HG02763 (cell line): ENCODE measurements at regions not wholly inside any gene's neighbourhood (a gene's known extent, or its start where the extent isn't known, plus 50 kb on each side); places are given as distances from the start of the nearest gene placed in this dataset.
A peak's percentile ranks its signal among the peaks of the same experiment; 100 is the strongest.

ENCODE experiments used
- ATAC-seq: cut with Tn5 transposase; IDR thresholded peaks from one replicate; pipeline ENCODE4 v1.9.1; 2021; ENCODE audit warnings: mild to moderate bottlenecking, moderate library complexity; ENCODE audit not compliant: unreplicated experiment

DNA sequence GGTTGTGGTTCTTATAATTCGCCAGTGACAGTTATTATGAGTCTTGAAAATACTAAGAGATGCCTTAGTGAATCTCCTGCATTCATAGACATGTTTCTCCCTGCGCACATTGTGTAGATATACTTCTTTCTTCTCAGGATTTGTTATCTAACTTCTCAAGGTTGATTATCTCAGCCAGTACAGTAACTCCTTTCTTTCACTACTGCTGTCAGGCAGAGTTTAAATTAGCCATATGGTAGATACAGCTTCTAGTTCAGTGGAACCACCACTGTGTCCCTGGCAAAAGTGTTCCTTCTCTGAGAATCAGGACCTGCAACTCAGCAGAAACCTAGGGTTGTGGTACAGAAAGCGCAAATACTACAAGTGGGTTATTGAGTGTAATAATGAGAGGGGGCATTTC is 175.0 kb upstream of the SGO1 start:
- no peak for ATAC-seq

GRCh38 chr3:20353286-20353685 is 167.3 kb upstream of the SGO1 start:
- ATAC-seq: no peak

- no peak for ATAC-seq
Observed at GRCh38 chr3:20352546-20353179, 166.7 kb upstream of the SGO1 start.

DNA sequence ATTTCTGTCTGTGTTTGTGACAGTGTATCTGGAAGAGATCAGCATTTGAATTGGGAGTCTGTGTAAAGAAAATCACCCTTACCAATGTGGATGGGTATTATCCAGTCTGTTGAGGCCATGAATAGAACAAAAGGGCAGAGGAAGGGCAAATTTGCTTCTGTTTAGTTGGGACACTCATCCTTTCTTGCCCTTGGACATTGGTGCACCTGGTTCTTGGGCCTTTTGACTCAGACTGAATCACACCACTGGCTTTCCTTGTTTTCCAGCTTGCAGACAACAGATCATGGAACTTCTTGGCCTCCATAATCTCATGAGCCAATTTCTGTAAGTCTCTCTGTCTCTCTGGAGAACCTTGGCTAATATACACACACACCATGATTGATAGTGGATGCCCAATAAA is 164.4 kb upstream of the SGO1 start:
- no peak for ATAC-seq

GRCh38 chr3:20346916-20347315 is 160.9 kb upstream of the SGO1 start:
- ATAC-seq: no peak

DNA sequence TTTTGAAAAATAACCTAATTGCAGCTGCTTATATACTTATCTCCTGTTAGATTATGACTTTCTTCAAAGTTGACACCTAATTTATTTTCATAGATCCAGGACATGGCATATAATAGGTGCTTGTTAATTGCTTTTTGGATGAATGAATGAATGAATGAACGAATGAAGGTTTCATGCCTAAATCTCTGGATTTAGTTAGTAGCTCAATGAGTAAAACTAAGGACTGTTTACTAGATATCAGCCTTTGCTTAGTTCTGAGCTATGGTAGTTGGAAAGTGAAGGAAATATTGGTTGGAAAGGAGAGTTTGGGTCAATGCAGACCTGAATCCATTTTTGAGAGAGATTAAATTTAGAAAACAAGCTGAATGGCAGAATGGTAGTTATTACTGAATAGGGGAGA is 160.4 kb upstream of the SGO1 start:
- ATAC-seq: no peak

DNA sequence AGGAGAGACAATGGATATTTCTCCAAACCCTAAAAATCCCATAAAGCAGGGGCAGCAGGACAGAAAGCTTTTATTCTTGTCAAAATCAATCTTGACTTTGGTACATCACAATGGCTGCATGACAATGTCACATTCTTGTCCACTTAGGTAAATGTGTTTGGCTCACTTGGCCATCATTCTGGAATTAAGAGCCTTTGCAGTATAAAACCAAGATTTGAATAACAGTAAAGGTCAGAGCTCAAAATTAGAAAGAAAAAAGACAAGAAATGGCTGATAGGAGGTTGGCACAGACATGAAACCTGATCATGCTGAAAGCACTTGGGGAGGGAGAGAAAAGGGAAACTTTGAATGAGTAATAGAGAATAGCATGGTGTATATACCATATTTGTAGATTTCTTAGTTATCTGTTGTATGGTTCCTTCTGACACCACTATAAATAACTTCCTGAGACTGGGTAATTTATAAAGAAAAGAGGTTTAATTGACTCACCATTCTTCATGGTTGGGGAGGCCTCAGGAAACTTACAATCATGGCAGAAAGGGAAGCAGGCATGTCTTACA is 158.5 kb upstream of the SGO1 start:
- ATAC-seq: no peak

DNA sequence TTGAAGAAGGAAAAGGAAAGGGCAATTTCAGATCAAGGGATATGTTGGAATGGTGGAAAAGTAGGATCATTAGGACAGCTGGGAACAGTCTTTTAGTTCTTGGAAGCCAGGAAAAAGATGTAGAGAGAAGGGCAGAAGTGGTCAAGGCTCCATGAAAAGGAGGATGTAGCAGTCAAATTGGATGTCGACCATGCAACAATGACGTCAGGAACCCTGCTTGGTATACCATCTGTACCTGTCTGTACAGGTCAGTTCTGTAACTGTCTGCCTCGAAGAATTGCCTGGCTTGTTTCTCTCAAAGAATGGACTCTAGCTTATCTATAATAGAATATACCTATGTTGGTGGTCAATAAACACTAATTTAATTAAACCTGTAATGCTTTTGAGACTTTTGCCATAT is 157.8 kb upstream of the SGO1 start:
- no peak for ATAC-seq

GRCh38 chr3:20340324-20340928 is 154.4 kb upstream of the SGO1 start:
- ATAC-seq: peak; percentile 86

GRCh38 chr3:20336572-20336971 is 150.6 kb upstream of the SGO1 start:
- ATAC-seq: no peak

GRCh38 chr3:20334842-20335241 is 148.8 kb upstream of the SGO1 start:
- no peak for ATAC-seq

- no peak for ATAC-seq
Observed at GRCh38 chr3:20327889-20328288, 141.9 kb upstream of the SGO1 start.

DNA sequence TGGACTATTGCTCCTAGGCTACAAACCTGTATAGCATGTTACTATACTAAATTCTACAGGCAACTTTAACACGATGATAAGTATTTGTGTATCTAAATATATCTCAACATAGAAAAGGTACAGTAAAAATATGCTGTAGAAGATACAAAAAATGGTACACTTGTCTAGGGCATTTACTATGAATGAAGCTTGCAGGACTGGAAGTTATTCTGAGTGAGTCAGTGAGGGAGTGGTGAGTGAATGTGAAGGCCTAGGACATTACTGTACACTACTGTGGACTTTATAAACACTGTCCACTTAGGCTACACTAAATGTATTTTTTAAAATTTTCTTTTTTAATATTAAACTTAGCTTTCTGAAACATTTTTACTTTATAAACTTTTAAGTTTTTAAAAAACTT is 140.5 kb upstream of the SGO1 start:
- no peak for ATAC-seq

DNA sequence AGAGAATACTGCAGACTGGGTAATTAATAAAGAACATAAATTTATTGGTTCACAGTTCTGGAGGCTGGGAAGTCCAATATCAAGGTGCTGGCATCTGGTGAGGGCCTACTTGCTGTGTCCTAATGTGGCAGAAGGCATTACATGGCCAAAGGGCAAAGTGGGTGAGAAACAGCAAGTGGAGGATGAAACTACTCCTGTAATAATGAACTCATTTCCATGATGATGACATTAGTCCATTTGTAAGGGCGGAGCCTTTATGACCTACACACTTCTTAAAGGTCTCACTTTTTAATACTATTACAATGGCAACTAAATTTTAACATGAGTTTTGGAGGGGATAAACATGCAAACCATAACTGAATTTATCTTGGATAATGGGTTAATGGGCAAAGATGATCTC is 139.6 kb upstream of the SGO1 start:
- no peak for ATAC-seq

GRCh38 chr3:20324664-20325478 is 138.9 kb upstream of the SGO1 start:
- peak; percentile 99 for ATAC-seq

DNA sequence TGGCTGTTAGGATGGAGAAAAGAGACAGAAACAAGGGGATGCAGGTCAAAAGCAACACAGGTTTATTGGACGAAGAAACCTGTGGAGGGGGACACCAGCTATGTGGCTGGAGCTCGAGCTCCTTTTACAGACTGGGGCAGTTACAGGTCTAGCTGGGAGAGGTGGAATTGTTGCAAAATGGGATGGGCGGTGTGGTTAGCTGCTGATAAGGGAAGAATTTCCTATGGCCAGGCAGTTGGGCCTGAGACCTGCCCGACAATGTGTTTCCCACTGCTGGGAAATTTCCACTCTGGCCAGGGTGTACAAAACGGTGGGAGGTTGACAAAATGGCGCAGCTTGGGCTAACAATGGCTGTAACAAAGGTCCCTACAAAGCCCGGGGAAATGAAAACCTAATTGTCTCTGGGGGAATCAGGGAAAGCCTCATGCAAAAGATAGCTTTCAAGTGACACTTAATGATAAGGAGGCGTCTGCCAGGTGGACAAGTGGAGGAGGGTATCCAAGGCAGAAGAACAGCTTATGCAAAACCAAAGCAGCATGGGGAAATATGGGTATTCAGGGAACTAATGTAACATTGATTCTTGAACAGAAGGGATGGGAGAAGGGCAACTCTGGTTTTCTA is 137.4 kb upstream of the SGO1 start:
- no peak for ATAC-seq

DNA sequence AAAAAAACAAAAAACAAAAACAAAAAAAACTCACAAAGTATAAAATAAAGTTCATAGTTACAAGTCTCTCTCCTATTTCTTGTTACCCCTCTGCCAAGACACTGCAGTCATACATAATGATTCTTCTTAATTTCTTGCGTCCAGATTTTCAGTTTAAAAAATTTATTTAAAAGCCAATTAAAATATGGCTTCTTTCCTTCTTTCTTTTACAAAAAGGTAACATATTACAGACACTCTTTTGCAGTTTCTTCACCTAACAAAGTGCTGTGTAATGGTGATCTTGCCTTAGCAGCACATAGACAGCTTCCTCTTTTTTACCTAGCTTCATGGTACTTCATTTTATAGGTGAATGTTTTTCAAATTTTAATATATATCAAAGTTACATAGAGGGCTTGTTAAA is 136.1 kb upstream of the SGO1 start:
- no peak for ATAC-seq

DNA sequence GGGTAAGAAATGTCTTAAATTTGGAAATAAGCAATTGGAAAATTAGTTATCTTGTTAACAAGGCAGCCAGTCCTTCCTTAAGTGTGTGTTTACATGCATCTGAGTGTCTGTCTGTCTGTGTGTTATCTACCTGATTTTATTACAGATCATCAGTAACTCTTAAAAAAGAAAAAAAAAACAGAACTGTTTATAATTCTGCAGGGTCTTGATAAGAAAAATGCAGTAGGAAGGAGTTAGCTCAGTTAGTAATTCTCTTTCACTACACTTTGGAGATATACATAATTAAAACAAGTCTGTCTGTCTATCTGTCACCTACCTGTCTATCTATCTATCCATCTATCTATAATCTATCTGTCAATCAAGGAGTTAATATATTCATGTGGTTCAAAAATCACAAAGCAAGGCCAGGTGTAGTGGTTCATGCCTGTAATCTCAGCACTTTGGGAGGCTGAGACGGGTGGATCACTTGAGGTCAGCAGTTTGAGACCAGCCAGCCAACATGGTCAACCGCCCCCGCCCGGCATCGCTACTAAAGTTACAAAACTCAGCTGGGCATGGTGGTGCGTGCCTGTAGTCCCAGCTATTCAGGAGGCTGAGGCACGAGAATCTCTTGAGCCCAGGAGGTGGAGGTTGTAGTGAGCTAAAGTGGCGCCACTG is 135.5 kb upstream of the SGO1 start:
- no peak for ATAC-seq

- no peak for ATAC-seq
Observed at GRCh38 chr3:20320489-20320888, 134.5 kb upstream of the SGO1 start.

- ATAC-seq: no peak
Observed at GRCh38 chr3:20319551-20319950, 133.5 kb upstream of the SGO1 start.

- ATAC-seq: no peak
Observed at GRCh38 chr3:20317616-20318015, 131.6 kb upstream of the SGO1 start.
